ENCODE measurements at regions not wholly inside any gene's neighbourhood (a gene's known extent, or its start where the extent isn't known, plus 50 kb on each side); places are given as distances from the start of the nearest gene placed in this dataset.

DNA sequence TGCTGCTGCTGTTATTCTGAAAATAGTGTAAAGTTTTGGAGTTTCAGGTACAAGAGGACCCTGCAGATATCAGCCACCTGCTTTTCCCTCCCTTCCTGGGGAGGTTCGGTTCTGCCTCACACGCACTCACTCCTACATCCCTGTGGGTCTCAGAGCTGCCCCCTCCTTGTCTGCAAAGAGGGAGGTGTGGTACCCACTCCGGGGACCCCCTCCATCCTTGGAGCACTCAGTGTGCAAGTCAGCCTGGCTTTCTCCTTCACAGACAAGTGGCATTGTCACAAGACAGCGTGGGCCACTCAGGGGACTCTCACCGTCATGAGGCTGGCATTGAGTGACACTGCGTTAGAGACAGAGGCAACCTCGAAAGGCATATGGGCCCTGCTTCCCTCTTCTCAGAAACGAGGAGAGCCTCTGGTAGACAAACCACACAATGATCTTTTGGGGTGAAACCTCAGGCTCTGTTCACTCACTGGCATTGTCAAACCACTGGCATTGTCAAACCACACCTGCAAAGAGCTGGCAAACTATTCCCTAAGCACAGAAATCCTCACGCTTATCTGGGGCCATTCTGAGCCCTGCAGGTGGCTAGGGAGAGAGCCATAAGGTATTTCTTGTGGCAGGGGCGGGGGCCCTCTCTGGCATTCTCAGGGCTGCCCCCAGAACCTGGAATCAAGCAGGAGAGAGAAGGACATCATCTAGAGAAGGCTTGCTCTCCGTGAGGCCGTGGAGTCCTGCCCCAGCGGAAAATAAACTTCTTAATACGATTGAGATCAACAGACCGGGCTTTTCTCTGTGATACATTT lies 285.0 kb downstream of the SHOX start:
- Histone ChIP-seq H3K9ac (replicated peaks in 1 of 4; ENCODE audit: extremely low read depth in 1 of 4, low read depth in 3 of 4, low read length in 3 of 4) (no peak overlapping the region), H3K27ac (ENCODE audit: low read depth, low read length) (no peak overlapping the region), H4K20me1 (replicated peaks in 1 of 2; ENCODE audit: control insufficient read depth in 1 of 2, insufficient read depth in 2 of 2, low read length in 2 of 2) (no peaks in the 10 kb centered on the region), H4K5ac (ENCODE audit: insufficient read length, low read depth, low read length) (no peak overlapping the region), H2BK12ac (ENCODE audit: low read depth, low read length) (no peak overlapping the region), H3K23ac (ENCODE audit: insufficient read length) (no peak overlapping the region), H4K91ac (replicated peaks; ENCODE audit: insufficient read length, low read length) (no peak overlapping the region), H2BK5ac (ENCODE audit: low read depth, low read length) (no peak overlapping the region), H3K79me1 (ENCODE audit: low read depth, low read length) (no peaks in the 10 kb centered on the region), H2BK120ac (replicated peaks; ENCODE audit: low read depth, low read length) (no peak overlapping the region), H3K4ac (replicated peaks; ENCODE audit: insufficient read length, low read depth, low read length) (no peak overlapping the region), H2BK20ac (ENCODE audit: low read length) (no peak overlapping the region), H2AK5ac (ENCODE audit: low read depth, low read length) (no peak overlapping the region), H3K56ac (replicated peaks; ENCODE audit: insufficient read length, low read depth, low read length) (no peak overlapping the region), H3K18ac (ENCODE audit: extremely low read depth, low read length) (no peak overlapping the region), H3K27me3 (replicated peaks in 1 of 4; ENCODE audit: control insufficient read depth in 3 of 4, extremely low read depth in 1 of 4, insufficient read depth in 3 of 4, low read length in 3 of 4) (no peaks in the 10 kb centered on the region), H2BK15ac (ENCODE audit: low read length) (no peak overlapping the region), H2AFZ (ENCODE audit: low read length) (peak overlapping the region; percentile 85), H3K79me2 (ENCODE audit: control insufficient read depth in 1 of 2, insufficient read depth in 2 of 2, low read length in 2 of 2) (no peaks in the 10 kb centered on the region), H3K36me3 (ENCODE audit: control insufficient read depth in 2 of 4, insufficient read depth in 4 of 4, low read length in 3 of 4) (no peaks in the 10 kb centered on the region), H3K4me1 (replicated peaks in 1 of 4; ENCODE audit: control insufficient read depth in 3 of 4, insufficient read depth in 4 of 4, low read length in 3 of 4) (no peaks in the 10 kb centered on the region), H3K4me3 (ENCODE audit: extremely low read depth in 1 of 4, insufficient read depth in 2 of 4, low read depth in 3 of 4, low read length in 4 of 4) (no peak overlapping the region), H3K4me2 (ENCODE audit: insufficient read depth in 1 of 2, low read depth in 2 of 2, low read length in 2 of 2) (no peak overlapping the region), H3K9me3 (ENCODE audit: insufficient read depth in 2 of 2, low read depth in 1 of 2, low read length in 1 of 2) (no peaks in the 10 kb centered on the region), H3K14ac (ENCODE audit: insufficient read length) (no peak overlapping the region), H4K8ac (ENCODE audit: extremely low read depth, insufficient read depth, low read length) (no peak overlapping the region), H3K23me2 (ENCODE audit: low read depth, low read length) (no peaks in the 10 kb centered on the region)
- peak in 1 of 2 experiments; percentile 46 for DNase-seq (ENCODE audit: low read depth in 1 of 2, low spot score in 2 of 2)
- ChIA-PET CTCF (ENCODE audit: partially characterized antibody) (no interaction called here), POLR2A (ENCODE audit: partially characterized antibody) (no interaction called here)
- TF ChIP-seq SIRT6 (IDR thresholded peaks at IDR 0.05; ENCODE audit: low read length) (no peak), RXRA (IDR thresholded peaks at IDR 0.05; ENCODE audit: insufficient read depth, low read depth, low read length) (no peak), EZH2 (IDR thresholded peaks at IDR 0.05; ENCODE audit: low read depth, low read length, severe bottlenecking) (no peak), KDM5A (IDR thresholded peaks at IDR 0.05; ENCODE audit: low read length) (no peak), JUND (IDR thresholded peaks at IDR 0.05; ENCODE audit: low read length) (no peak), KDM1A (IDR thresholded peaks at IDR 0.05; ENCODE audit: borderline replicate concordance, low read length) (no peak), POLR2AphosphoS5 (IDR thresholded peaks at IDR 0.05; ENCODE audit: low read depth, low read length) (no peak), CREB1 (IDR thresholded peaks at IDR 0.05) (no peak), TCF12 (IDR thresholded peaks at IDR 0.05; ENCODE audit: low read depth, low read length) (no peak), POU5F1 (IDR thresholded peaks at IDR 0.05; ENCODE audit: low read depth, low read length) (no peak)
- TF ChIP-seq, protein P1, sequence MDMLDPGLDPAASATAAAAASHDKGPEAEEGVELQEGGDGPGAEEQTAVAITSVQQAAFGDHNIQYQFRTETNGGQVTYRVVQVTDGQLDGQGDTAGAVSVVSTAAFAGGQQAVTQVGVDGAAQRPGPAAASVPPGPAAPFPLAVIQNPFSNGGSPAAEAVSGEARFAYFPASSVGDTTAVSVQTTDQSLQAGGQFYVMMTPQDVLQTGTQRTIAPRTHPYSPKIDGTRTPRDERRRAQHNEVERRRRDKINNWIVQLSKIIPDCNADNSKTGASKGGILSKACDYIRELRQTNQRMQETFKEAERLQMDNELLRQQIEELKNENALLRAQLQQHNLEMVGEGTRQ (IDR thresholded peaks at IDR 0.05; ENCODE audit: low read length) = no peak
- WGBS, 2 experiments (ENCODE audit: extremely low coverage in 1 of 2, insufficient coverage in 1 of 2, insufficient read length in 1 of 2, insufficient replicate concordance in 2 of 2, low coverage in 1 of 2, low lambda C conversion rate in 2 of 2, missing lambda C conversion rate in 1 of 2) = 80% methylated on average over 14 of the region's 15 CpGs; no CpG with 5 or more reads in 1 of the 2 experiments
- FAIRE-seq = peak; percentile 57

Data from H1 (cell line).